ACC112 (cell line): ENCODE measurements at regions not wholly inside any gene's neighbourhood (a gene's known extent, or its start where the extent isn't known, plus 50 kb on each side); places are given as distances from the start of the nearest gene placed in this dataset.

ENCODE experiments used
- H2AFZ ChIP-seq: fragments of 200-600 bp; sonication (generic); one replicate; pipeline ENCODE4 v1.6.0; 2017; ENCODE audit warnings: antibody characterized with exemption, low read length; ENCODE audit not compliant: unreplicated experiment
- H3K27ac ChIP-seq: fragments of 200-600 bp; sonication (generic); 2 replicates; pipeline ENCODE4 v1.5.1; 2014; ENCODE audit warnings: low read depth, mild to moderate bottlenecking, antibody characterized with exemption, low read length, moderate library complexity
- H3K27me3 ChIP-seq: fragments of 200-600 bp; sonication (generic); 2 replicates; pipeline ENCODE4 v1.6.1; 2014; ENCODE audit warnings: mild to moderate bottlenecking, antibody characterized with exemption, low read length, moderate library complexity, mixed read lengths; ENCODE audit not compliant: insufficient read depth
- H3K36me3 ChIP-seq: fragments of 200-600 bp; sonication (generic); 2 replicates; pipeline ENCODE4 v1.6.1; 2016; ENCODE audit warnings: mild to moderate bottlenecking, antibody characterized with exemption, low read length, moderate library complexity, mixed read lengths; ENCODE audit not compliant: insufficient read depth
- H3K4me1 ChIP-seq: fragments of 200-600 bp; sonication (generic); one replicate; pipeline ENCODE4 v1.6.1; 2016; ENCODE audit warnings: low read length, mixed read lengths; ENCODE audit not compliant: insufficient read depth, unreplicated experiment, control insufficient read depth
- H3K4me3 ChIP-seq: fragments of 200-600 bp; sonication (generic); 2 replicates; pipeline ENCODE4 v1.5.1; 2014; ENCODE audit warnings: mild to moderate bottlenecking, low read depth, low read length
- H3K79me2 ChIP-seq: fragments of 200-600 bp; sonication (generic); one replicate; pipeline ENCODE4 v1.6.0; 2016; ENCODE audit warnings: low read length; ENCODE audit not compliant: control insufficient read depth, unreplicated experiment, insufficient read depth

DNA sequence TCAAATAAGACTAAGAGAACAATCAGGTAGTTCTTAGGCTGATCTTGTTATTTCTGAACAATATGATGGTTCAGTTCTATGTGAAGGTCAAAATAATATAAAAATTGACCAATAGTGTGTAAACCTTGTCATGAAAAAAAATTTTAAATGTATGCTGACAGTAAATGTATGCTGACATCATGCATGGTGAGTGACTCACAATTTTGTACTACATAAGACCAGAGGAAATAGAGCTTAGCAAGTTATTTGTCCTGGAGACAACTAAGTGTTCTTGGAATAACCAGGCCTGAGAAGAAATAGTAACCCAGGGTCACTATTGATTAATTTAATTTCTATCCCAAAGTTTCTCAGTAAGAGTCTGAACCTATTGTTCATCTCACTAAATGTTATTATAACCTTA is 182.2 kb upstream of the PCDH15 start:
- H3K27me3 ChIP-seq = no peaks in the 10 kb centered on the region
- no peaks in the 10 kb centered on the region for H3K36me3 ChIP-seq
- no peak overlapping the region for H2AFZ ChIP-seq
- no peaks in the 10 kb centered on the region for H3K4me1 ChIP-seq
- no peak overlapping the region for H3K4me3 ChIP-seq
- H3K79me2 ChIP-seq = no peaks in the 10 kb centered on the region
- H3K27ac ChIP-seq = no peak overlapping the region

DNA sequence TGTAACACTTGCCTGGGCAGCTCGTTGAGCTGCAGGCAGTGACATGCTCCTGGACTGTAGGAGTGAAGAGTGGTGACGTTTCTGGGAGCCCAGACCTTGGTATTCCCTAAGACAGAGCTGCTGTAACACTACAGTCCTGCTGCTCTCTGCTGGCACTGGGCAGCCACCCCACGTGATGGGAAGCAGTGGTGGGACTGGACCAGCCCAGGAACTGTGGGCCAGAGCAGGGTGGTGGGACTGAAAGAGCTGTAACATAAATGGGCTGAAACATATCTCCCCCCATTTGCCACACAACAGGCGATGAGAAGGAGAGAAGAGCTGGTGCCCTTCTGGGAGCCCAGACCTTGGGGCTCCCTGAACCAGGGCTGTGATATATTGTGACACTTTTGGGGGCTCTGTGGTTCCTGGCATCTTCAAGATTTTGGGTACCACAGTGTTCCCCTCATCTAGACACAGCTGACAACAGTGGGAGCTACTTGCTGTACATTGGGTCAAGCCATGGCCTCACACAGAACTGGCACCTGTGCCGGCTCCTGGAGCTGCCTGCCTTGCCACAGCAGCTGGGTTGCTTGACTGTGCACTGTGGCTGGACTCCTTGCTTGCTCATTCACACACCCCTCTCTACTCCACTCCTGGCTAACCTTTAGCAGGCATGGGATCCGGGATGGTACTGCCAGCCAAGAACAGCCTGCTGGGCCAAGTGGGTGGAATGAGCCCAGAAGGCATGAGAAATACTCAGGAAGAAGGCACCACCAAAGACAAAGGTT is 161.3 kb upstream of the PCDH15 start:
- no peak overlapping the region for H3K4me3 ChIP-seq
- H3K79me2 ChIP-seq = no peaks in the 10 kb centered on the region
- H3K36me3 ChIP-seq = no peaks in the 10 kb centered on the region
- H3K27me3 ChIP-seq = no peaks in the 10 kb centered on the region
- no peaks in the 10 kb centered on the region for H3K4me1 ChIP-seq
- H3K27ac ChIP-seq = no peak overlapping the region
- H2AFZ ChIP-seq = no peak overlapping the region

DNA sequence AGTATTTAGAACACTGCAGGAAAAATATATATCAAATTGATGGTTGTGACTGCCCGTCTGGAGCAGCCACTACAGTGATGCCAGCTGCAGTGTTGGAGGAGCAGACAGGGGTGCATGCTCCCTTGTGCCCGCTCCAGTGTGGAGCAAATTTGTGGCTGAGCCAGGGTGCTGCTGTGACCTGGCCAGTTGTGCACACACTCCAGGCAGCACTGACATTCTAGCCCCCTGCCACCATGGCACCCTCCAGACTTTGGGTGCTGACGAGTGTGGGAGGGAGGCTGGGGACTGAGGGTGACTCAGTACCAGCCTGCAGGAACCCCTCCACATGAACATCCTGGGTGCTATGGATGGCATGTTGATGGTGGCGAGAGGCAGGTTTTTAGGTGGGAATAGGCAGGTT is 160.0 kb upstream of the PCDH15 start:
- Histone ChIP-seq H3K4me1 (no peaks in the 10 kb centered on the region), H3K36me3 (no peaks in the 10 kb centered on the region), H3K4me3 (no peak overlapping the region), H3K27ac (no peak overlapping the region), H3K27me3 (no peaks in the 10 kb centered on the region), H3K79me2 (no peaks in the 10 kb centered on the region), H2AFZ (no peak overlapping the region)

DNA sequence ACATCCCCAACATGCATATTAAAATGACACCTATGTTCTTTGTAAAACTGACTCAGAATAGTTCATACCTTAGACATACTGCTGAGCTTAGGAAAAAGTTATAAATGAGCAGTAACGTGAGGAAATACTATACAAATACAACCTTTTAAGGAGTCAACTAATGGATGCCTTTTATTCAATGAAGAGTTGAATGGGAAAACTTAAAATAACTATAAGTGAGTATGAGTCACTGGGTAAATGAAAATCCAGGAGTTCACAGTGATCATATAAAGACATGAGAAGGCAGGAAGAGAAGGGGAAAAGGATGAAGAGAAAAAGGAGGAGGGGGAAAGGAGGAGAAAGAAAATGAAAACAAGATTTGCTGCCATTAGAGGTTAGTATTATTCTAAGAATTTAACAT is 157.8 kb upstream of the PCDH15 start:
- no peaks in the 10 kb centered on the region for H3K36me3 ChIP-seq
- no peaks in the 10 kb centered on the region for H3K79me2 ChIP-seq
- no peak overlapping the region for H3K4me3 ChIP-seq
- H3K4me1 ChIP-seq = no peaks in the 10 kb centered on the region
- no peak overlapping the region for H2AFZ ChIP-seq
- no peak overlapping the region for H3K27ac ChIP-seq
- H3K27me3 ChIP-seq = no peaks in the 10 kb centered on the region

DNA sequence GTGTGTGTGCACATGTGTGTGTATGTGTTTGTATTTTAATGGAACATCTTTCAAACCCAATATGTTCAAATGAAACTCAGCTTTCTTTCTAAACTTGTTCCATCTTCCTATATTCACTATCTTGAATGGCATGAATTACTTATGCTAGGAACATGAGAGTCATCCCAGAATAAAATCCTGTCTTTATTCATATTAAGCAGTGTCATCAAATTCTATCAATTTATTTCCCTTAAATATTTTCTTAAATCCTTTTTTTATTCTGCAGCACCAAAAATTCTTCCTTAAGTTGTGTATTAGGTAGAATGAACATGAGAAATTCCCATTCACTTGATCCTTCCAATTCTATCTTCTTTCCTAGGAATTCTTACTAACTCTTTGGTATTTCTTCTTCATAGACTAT is 146.6 kb upstream of the PCDH15 start:
- Histone ChIP-seq H3K79me2 (no peaks in the 10 kb centered on the region), H3K27ac (no peak overlapping the region), H3K4me1 (no peaks in the 10 kb centered on the region), H3K4me3 (no peak overlapping the region), H2AFZ (no peak overlapping the region), H3K36me3 (no peaks in the 10 kb centered on the region), H3K27me3 (no peaks in the 10 kb centered on the region)

DNA sequence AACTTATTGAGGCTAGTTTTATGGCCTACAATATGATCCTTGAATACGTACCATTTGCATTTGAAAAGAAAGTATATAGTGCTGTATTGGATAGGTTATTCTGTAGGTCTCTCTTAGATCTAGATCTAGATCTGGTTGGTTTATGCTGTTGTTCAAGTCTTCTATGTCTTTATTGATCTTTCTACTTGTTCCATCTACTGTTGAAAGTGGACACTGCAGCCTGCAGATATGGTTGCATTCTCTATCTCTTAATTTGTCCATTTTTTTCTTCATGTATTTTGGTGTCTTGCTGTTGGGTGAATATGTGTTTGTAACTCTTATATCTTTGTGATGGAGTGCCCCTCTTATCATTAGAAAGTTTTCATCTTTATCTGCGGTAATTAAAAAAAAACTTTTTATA is 139.4 kb upstream of the PCDH15 start:
- Histone ChIP-seq H3K4me1 (no peaks in the 10 kb centered on the region), H3K36me3 (no peaks in the 10 kb centered on the region), H3K4me3 (no peak overlapping the region)

DNA sequence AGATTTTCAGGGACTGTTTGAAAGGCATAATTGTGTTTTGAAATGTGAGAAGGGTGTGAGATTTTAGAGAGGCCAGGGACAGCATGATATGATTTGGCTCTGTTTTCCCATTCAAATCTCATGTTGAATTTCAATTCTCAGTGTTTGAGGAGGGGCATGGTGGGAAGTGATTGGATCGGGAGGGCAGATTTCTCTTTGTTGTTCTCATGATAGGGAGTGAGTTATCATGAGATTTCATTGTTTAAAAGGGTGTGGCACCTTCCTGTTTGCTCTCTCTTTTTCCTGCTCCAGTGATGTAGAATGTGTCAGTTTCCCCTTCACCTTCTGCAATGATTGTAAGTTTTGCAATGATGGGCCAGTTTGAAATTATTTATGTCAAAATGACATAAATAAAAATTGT is 113.0 kb upstream of the PCDH15 start:
- no peak overlapping the region for H3K27ac ChIP-seq
- H3K27me3 ChIP-seq = no peaks in the 10 kb centered on the region
- H3K79me2 ChIP-seq = no peaks in the 10 kb centered on the region
- no peaks in the 10 kb centered on the region for H3K36me3 ChIP-seq
- no peak overlapping the region for H3K4me3 ChIP-seq
- no peaks in the 10 kb centered on the region for H3K4me1 ChIP-seq
- no peak overlapping the region for H2AFZ ChIP-seq

More for the DNA sequence above, 139.4 kb upstream of the PCDH15 start:
- Histone ChIP-seq H3K27ac (no peak overlapping the region), H2AFZ (no peak overlapping the region), H3K27me3 (no peaks in the 10 kb centered on the region), H3K79me2 (no peaks in the 10 kb centered on the region)

DNA sequence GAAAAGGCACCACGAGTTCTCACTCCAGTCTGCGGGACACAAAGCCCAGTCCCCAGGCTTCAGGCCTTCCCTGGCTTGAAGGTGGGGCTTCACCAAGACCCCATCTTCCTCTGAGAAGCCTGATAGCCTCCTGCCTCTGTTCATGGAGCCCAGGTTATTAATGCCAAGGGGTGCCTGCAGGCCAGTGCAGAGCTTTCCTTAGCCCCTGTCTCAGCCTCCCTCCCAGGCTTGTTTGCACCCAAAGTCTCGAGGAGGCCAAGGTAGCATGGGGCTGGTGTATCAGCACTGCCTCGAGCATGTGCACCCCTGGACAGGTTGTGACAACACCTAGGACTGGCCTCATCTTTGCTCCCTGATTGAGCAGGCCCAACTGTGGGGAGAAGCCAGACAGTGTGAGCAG is 108.1 kb upstream of the PCDH15 start:
- Histone ChIP-seq H3K79me2 (no peaks in the 10 kb centered on the region), H3K36me3 (no peaks in the 10 kb centered on the region), H3K4me3 (no peak overlapping the region), H3K27me3 (no peaks in the 10 kb centered on the region), H2AFZ (no peak overlapping the region), H3K27ac (no peak overlapping the region), H3K4me1 (no peaks in the 10 kb centered on the region)

DNA sequence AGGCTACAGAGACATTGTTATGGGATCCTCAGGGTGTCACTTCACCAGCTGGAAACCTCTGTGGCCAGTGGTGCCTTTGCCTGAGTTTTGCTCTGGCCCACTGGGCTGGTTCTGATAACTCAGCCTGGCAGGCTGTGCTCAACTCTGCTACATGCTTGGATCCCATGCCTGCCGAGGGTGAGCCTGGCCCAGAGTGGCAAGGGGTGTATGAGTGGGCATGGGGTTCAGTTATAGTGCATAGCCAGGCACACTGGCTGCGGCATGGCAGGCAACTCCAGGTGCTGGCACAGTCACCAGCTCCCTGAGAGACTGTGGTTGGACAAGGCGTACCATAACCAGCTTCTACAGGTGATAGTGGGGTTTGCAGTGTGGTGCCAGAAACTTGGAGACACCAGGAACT is 107.0 kb upstream of the PCDH15 start:
- Histone ChIP-seq H3K79me2 (no peaks in the 10 kb centered on the region), H3K4me3 (no peak overlapping the region), H3K27me3 (no peaks in the 10 kb centered on the region), H3K4me1 (no peaks in the 10 kb centered on the region), H2AFZ (no peak overlapping the region), H3K27ac (no peak overlapping the region), H3K36me3 (no peaks in the 10 kb centered on the region)

- no peaks in the 10 kb centered on the region for H3K27me3 ChIP-seq
- H3K4me1 ChIP-seq = no peaks in the 10 kb centered on the region
- no peak overlapping the region for H2AFZ ChIP-seq
Observed at GRCh38 chr10:54906940-54907339, 105.9 kb upstream of the PCDH15 start.

GRCh38 chr10:54905578-54906192 is 104.7 kb upstream of the PCDH15 start:
- Histone ChIP-seq H3K4me3 (no peak overlapping the region), H3K27ac (no peak overlapping the region), H3K79me2 (no peaks in the 10 kb centered on the region), H3K27me3 (no peaks in the 10 kb centered on the region), H3K36me3 (no peaks in the 10 kb centered on the region), H2AFZ (no peak overlapping the region), H3K4me1 (no peaks in the 10 kb centered on the region)

More at GRCh38 chr10:54906940-54907339, 105.9 kb upstream of the PCDH15 start:
- Histone ChIP-seq H3K4me3 (no peak overlapping the region), H3K27ac (no peak overlapping the region), H3K79me2 (no peaks in the 10 kb centered on the region), H3K36me3 (no peaks in the 10 kb centered on the region)
